SK-MEL-5 (cell line): ENCODE measurements at regions not wholly inside any gene's neighbourhood (a gene's known extent, or its start where the extent isn't known, plus 50 kb on each side); places are given as distances from the start of the nearest gene placed in this dataset.
A peak's percentile ranks its signal among the peaks of the same experiment; 100 is the strongest.

Experiments
- DNase-seq: peaks from one replicate; pipeline ENCODE4 v3.0.0-alpha.2; 2016; ENCODE audit warnings: low read depth, low spot score
- in situ Hi-C: cut with HindIII; loops from 2 replicates; pipeline ENCODE4 v1.10.0; 2016; ENCODE audit warnings: low sequenced_read_pairs, high pct_unique_total_duplicates, low pct_unique_long_range_greater_than_20kb

DNA sequence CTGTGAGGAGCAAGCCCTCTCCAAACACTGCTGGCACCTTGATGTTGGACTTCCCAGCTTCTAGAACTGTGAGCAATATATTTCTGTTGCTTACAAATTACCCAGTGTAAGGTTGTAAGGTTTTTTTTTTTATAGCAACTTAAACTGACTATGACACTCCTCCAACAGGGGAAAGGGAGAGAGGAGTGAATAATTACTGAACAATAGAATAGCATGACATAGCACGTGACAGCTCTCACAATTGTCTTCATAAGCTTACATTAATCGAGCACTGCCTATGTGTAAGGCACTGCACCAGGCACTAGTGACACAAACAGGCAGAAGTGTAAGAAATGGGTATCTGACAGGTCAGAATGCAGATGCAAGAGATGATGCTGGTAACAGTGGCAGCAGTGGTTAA lies 136.9 kb downstream of the FAT3 start:
- in situ Hi-C loops: no loop called here
- no peak for DNase-seq

- in situ Hi-C loops: no loop called here
- no peak for DNase-seq
These were observed 138.4 kb downstream of the FAT3 start for GRCh38 chr11:92362989-92363388.

- no peak for DNase-seq
- in situ Hi-C loops: no loop called here
These were observed 139.6 kb downstream of the FAT3 start for GRCh38 chr11:92364177-92364576.

DNA sequence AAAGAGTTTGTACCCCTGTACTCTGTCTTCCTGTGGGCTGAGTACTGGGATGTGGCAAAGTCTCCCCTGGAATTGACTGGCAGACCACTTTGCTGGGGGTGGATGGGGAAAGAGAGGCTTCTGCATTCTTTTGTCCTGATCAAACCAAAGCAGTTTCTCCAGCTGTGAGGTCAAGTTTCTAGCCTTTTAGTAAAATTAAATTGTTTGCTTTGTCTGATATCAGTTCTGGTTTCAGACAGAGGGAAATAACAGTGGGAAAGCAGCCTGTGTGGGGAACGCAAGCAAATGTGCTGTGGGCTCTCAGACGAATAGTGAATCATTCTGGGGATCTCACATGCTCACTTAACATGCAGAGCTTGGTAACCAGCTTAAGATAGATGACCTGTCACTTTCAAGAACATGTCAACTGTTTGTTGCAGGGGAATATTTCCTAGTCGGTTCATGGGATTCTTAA lies 151.6 kb downstream of the FAT3 start:
- in situ Hi-C loops: no loop called here
- DNase-seq: no peak

GRCh38 chr11:92376680-92377079 lies 152.1 kb downstream of the FAT3 start:
- in situ Hi-C loops: no loop called here
- no peak for DNase-seq

DNA sequence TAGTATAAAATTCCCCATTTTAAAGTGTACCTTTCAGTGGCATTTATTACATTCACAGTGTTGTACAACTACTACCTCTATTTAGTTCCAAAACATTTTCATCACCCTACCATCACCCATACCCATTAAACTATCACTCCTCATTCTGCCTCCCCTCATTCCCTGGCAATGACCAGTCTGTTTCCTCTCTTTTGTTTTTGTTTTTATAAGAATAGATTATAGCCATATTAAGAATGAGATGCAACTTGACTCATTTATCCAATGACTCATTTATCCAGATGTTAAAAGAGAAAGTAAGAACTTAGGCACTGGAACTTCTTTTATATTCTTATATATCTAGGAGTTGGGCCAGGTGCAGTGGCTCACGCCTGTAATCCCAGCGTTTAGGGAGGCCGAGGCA lies 156.3 kb downstream of the FAT3 start:
- no peak for DNase-seq
- in situ Hi-C loops: no loop called here

- no peak for DNase-seq
- in situ Hi-C loops: no loop called here
These were observed 157.7 kb downstream of the FAT3 start for GRCh38 chr11:92382311-92382710.

GRCh38 chr11:92383430-92383829 lies 158.8 kb downstream of the FAT3 start:
- DNase-seq: no peak
- in situ Hi-C loops: no loop called here

DNA sequence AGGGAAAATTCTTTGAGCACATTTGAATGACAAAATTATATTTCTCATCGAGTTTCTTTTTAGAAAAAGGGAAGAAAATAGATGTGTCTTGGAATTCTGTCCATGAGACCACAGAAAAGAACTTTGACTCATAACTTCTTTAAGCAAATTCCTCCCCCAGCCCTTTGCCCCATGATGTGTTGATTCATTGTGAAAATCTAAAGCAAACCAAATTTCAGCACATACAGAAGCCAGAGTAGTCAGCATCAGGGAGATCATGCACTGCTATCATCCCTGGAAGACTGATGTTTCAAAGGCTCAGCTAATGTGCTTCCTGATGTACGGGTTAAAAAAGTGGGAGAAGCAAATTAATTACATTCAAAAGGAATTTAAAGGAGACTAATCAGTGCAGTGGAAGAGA lies 159.7 kb downstream of the FAT3 start:
- DNase-seq: no peak
- in situ Hi-C loops: no loop called here

DNA sequence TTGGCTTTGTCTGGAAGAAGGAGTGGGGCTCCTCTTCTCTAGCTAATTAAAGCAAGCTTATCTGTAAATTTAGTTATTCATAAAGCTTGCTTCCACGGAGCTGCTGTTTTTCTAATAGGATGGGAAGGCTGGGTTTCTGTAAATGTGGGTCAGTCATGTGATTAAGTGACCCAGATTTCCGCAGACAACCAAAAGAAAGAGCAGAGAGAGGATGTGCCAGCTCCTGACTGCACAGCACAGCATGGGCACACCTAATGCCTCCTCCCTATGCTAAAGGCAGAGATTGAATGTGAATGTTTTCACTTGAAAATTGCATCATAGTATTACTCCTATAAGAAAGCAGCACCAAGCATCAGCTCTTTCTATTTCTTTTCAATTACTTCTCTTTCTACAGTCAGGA lies 160.2 kb downstream of the FAT3 start:
- in situ Hi-C loops: no loop called here
- DNase-seq: no peak

DNA sequence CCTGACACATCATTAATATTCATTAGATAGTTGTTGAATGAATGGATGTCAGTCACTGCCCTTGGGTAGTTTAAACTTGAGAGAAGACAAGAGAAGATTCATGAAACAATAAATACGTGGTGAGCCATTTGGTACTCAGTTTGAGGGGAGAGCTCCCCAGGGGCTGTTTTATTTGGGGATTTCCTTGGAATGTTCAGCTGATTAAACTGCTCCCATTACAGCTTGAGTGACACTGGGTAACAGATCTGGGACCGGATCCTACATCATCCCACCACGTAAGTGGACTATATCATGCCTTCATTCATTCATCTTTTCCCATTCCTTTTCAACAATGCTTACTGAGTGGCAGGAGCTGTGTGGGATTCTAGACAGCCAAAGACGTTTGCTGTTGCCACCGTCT lies 162.0 kb downstream of the FAT3 start:
- in situ Hi-C loops: no loop called here
- no peak for DNase-seq

GRCh38 chr11:92387859-92388258 lies 163.2 kb downstream of the FAT3 start:
- in situ Hi-C loops: no loop called here
- no peak for DNase-seq

- in situ Hi-C loops: no loop called here
- no peak for DNase-seq
These were observed 163.8 kb downstream of the FAT3 start for GRCh38 chr11:92388380-92388779.

GRCh38 chr11:92390783-92391182 lies 166.2 kb downstream of the FAT3 start:
- DNase-seq: peak; percentile 1
- in situ Hi-C loops: no loop called here

GRCh38 chr11:92391364-92391763 lies 166.7 kb downstream of the FAT3 start:
- DNase-seq: no peak
- in situ Hi-C loops: no loop called here

DNA sequence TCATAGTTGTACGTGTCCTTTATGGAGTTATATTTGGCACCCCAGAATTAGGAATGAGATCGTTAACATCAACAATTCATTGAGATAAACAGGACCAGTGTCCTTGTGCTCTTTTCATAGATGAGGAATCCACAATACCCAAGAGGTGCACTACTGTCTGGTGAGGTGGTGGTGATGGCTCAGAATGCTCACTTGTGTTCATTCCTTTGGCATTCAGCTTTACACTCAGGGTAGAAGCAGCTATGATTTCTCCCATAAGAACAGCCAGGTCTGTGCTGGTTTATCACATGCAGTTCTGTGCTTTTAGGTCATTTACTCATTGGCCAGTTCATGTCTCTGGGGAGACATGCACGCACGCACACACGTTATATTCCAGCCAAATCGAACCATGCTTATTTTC lies 167.2 kb downstream of the FAT3 start:
- in situ Hi-C loops: no loop called here
- no peak for DNase-seq

GRCh38 chr11:92393218-92393617 lies 168.6 kb downstream of the FAT3 start:
- in situ Hi-C loops: no loop called here
- DNase-seq: no peak

DNA sequence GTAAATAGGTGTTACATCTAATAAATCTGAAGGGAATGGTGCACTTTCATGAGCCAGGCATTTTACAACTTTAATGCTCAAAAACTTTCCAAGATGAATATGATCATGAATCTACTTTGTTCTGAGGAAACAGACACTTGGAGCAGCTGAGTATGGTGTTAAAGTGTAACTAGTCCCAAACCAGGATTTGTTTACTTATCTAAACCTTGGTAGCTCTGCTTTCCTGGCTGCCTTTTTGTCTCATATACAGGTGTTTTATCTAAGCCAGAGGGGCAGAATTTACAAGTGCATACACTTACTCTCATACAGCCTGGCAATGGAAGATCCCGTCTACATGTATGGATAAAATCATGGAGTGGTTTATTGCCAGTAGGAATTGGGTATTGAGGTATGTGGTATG lies 171.5 kb downstream of the FAT3 start:
- in situ Hi-C loops: no loop called here
- DNase-seq: no peak

- no peak for DNase-seq
These were observed 172.7 kb downstream of the FAT3 start for GRCh38 chr11:92397221-92397755.

DNA sequence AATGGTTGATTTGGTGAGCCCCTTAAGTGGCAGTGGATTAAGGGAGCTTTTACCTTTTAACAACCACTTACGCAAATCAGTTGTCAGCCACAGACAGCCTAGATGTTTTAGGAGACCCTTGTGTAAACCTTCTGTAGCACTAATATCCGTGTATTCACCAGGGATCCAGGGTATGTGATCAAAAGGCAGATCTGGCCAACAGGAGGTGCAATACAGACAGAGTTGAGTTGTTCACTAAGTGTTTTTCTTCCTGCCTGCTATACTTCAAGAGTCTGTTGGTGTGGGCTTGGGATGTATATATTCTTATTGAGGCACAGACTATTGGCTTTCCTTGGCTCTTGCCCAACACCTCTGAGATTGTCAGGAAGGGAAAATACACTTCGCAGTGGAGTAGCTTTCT lies 175.1 kb downstream of the FAT3 start:
- DNase-seq: peak; percentile 2
- in situ Hi-C loops: no loop called here

More at GRCh38 chr11:92397221-92397755, 172.7 kb downstream of the FAT3 start:
- in situ Hi-C loops: no loop called here
